ENCODE measurements at regions not wholly inside any gene's neighbourhood (a gene's known extent, or its start where the extent isn't known, plus 50 kb on each side); places are given as distances from the start of the nearest gene placed in this dataset.

GRCh38 chr10:61184429-61184828 is 240.4 kb upstream of the RHOBTB1 start:
- no peak for DNase-seq

GRCh38 chr10:61183967-61184366 is 240.0 kb upstream of the RHOBTB1 start:
- no peak for DNase-seq

GRCh38 chr10:61181832-61182231 is 237.8 kb upstream of the RHOBTB1 start:
- DNase-seq = no peak

- DNase-seq = peak; percentile 58
Measured at GRCh38 chr10:61179771-61180170, 235.8 kb upstream of the RHOBTB1 start.

GRCh38 chr10:61176424-61176823 is 232.4 kb upstream of the RHOBTB1 start:
- DNase-seq = no peak

GRCh38 chr10:61175316-61175715 is 231.3 kb upstream of the RHOBTB1 start:
- no peak for DNase-seq

- no peak for DNase-seq
Measured at GRCh38 chr10:61173450-61173849, 229.5 kb upstream of the RHOBTB1 start.

GRCh38 chr10:61172182-61172926 is 228.4 kb upstream of the RHOBTB1 start:
- no peak for DNase-seq

- DNase-seq = no peak
Measured at GRCh38 chr10:61170594-61170993, 226.6 kb upstream of the RHOBTB1 start.

- no peak for DNase-seq
Measured at GRCh38 chr10:61169294-61169693, 225.3 kb upstream of the RHOBTB1 start.

GRCh38 chr10:61166489-61166888 is 222.5 kb upstream of the RHOBTB1 start:
- DNase-seq = no peak

- DNase-seq = no peak
Measured at GRCh38 chr10:61166065-61166464, 222.1 kb upstream of the RHOBTB1 start.

GRCh38 chr10:61164458-61165160 is 220.6 kb upstream of the RHOBTB1 start:
- DNase-seq = peak; percentile 56

- no peak for DNase-seq
Measured at GRCh38 chr10:61163403-61163802, 219.4 kb upstream of the RHOBTB1 start.

- no peak for DNase-seq
Measured at GRCh38 chr10:61160253-61160652, 216.3 kb upstream of the RHOBTB1 start.

GRCh38 chr10:61159253-61159652 is 215.3 kb upstream of the RHOBTB1 start:
- no peak for DNase-seq

GRCh38 chr10:61157182-61157581 is 213.2 kb upstream of the RHOBTB1 start:
- no peak for DNase-seq

GRCh38 chr10:61153771-61154170 is 209.8 kb upstream of the RHOBTB1 start:
- DNase-seq = no peak

GRCh38 chr10:61151059-61151458 is 207.1 kb upstream of the RHOBTB1 start:
- DNase-seq = no peak

GRCh38 chr10:61148451-61148850 is 204.5 kb upstream of the RHOBTB1 start:
- no peak for DNase-seq

- DNase-seq = no peak
Measured at GRCh38 chr10:61142987-61143386, 199.0 kb upstream of the RHOBTB1 start.

- DNase-seq = peak; percentile 67
Measured at GRCh38 chr10:61140765-61141392, 196.9 kb upstream of the RHOBTB1 start.

GRCh38 chr10:61139592-61139953 is 195.6 kb upstream of the RHOBTB1 start:
- DNase-seq = no peak

Measured in DMS153 (cell line).